ENCODE measurements at regions not wholly inside any gene's neighbourhood (a gene's known extent, or its start where the extent isn't known, plus 50 kb on each side); places are given as distances from the start of the nearest gene placed in this dataset.
"Not testable (repeated sequence)": the region's sequence is repeated elsewhere in the genome, so short reads cannot be mapped to it uniquely, and the experiment has no call there.

DNA sequence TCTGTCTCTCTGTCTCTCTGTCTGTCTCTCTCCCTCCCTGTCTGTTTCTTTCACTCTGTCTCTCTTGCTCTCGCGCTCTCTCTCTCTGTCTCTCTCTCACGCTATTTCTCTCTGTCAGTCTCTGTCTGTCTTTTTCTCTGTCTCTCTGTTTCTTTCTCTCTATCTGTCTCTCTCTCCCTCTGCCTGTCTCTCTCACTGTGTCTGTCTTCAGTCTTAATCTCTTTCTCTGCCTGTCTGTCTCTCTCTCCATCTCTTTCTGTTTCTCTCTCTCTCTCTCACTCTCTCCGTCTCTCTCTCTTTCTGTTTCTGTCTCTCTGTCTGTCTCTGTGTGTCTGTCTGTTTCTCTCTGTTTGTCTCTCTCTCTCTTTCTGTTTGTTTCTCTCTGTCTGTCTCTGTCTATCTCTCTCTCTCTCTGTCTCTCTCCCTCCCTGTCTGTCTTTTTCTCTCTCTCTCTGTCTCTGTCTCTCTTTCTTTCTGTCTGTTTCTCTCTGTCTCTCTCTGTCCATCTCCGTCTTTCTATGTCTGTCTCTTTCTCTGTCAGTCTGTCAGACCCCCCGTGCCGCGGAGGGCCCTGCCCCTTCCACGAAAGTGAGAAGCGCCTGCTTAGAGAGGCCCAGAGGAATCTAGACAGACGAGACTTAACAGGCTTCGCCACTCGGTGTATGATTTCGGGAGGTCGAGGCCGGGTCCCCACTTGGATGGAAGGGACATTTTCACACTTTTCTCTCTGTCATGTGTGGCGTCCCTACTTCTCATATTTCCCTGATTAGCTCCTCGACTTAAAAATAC lies 346.3 kb upstream of the DEFB115 start:
- TF ChIP-seq, protein P1, sequence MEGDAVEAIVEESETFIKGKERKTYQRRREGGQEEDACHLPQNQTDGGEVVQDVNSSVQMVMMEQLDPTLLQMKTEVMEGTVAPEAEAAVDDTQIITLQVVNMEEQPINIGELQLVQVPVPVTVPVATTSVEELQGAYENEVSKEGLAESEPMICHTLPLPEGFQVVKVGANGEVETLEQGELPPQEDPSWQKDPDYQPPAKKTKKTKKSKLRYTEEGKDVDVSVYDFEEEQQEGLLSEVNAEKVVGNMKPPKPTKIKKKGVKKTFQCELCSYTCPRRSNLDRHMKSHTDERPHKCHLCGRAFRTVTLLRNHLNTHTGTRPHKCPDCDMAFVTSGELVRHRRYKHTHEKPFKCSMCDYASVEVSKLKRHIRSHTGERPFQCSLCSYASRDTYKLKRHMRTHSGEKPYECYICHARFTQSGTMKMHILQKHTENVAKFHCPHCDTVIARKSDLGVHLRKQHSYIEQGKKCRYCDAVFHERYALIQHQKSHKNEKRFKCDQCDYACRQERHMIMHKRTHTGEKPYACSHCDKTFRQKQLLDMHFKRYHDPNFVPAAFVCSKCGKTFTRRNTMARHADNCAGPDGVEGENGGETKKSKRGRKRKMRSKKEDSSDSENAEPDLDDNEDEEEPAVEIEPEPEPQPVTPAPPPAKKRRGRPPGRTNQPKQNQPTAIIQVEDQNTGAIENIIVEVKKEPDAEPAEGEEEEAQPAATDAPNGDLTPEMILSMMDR (IDR thresholded peaks at IDR 0.05; ENCODE audit: low read length): no peak
- TF ChIP-seq EZH2phosphoT487 (IDR thresholded peaks at IDR 0.05; ENCODE audit: low read length): no peak
- TF ChIP-seq EZH2 (optimal IDR thresholded peaks at IDR 0.05; ENCODE audit: low read depth, low read length): no peak
- no peaks in the 10 kb centered on the region for H3K36me3 ChIP-seq (replicated peaks; ENCODE audit: insufficient read depth, low read length)
- no peaks in the 10 kb centered on the region for H4K20me1 ChIP-seq (ENCODE audit: insufficient read depth, low read length)
- H3K27me3 ChIP-seq (replicated peaks; ENCODE audit: insufficient read depth, low read length): no peaks in the 10 kb centered on the region
- no peaks in the 10 kb centered on the region for H3K9me3 ChIP-seq (replicated peaks; ENCODE audit: insufficient read depth, low read length)
- H3K9ac ChIP-seq (ENCODE audit: low read length): no peak overlapping the region
- no peak overlapping the region for H3K27ac ChIP-seq (ENCODE audit: low read length)
- no peaks in the 10 kb centered on the region for H3K4me1 ChIP-seq (ENCODE audit: low read length)
- DNase-seq: no peak
- no peaks in the 10 kb centered on the region for H3F3A ChIP-seq (ENCODE audit: insufficient read depth, low read length)
- no peaks in the 10 kb centered on the region for H3K9me2 ChIP-seq (replicated peaks; ENCODE audit: insufficient read depth, low read length)
- no peaks in the 10 kb centered on the region for H3K79me2 ChIP-seq (ENCODE audit: low read length)
- H3K4me2 ChIP-seq (ENCODE audit: low read depth, low read length): no peak overlapping the region
- H2AFZ ChIP-seq (ENCODE audit: low read length): no peak overlapping the region
- H3K4me3 ChIP-seq (ENCODE audit: low read length): no peak overlapping the region

DNA sequence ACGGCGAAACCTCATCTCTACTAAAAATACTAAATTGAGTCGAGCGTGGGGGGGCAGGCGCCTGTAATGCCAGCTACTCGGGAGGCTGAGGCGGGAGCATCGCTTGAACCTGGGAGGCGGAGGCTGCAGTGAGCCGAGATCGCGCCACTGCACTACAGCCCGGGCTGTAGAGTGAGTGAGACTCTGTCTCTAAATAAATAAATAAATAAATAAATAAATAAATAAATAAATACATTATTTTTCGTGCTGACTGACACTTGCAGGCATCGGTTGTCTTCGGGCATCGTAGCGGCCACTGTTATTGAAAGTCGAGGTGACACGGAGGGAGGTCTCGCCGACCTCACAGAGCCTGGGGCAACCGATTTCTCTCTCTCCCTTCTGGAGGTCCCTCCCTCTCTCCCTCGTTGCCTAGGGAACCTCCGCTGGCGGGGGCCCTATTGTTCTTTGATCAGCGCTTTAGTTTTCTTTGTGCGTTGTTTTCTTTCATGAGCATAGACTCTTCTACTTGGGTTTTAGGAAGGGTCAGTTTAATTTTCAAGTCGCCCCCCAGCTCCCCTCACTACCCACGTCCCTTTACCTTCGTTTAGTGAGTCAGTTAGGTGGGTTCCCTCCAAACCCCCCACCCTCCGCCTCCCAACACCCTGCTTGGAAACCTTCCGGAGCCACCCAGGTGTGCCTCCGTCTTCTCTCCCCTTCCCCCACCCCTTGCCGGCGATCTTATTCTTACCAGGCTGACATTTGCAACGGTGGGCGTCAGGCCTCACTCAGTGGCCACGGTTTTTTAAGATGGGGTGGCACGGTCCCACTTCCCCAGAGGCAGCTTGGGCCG lies 345.4 kb upstream of the DEFB115 start:
- not testable (repeated sequence) for H3K36me3 ChIP-seq (replicated peaks; ENCODE audit: insufficient read depth, low read length); H3K27ac ChIP-seq (ENCODE audit: low read length); H3K27me3 ChIP-seq (replicated peaks; ENCODE audit: insufficient read depth, low read length); H3K4me3 ChIP-seq (ENCODE audit: low read length); H3K4me2 ChIP-seq (ENCODE audit: low read depth, low read length); H3K4me1 ChIP-seq (ENCODE audit: low read length); H3F3A ChIP-seq (ENCODE audit: insufficient read depth, low read length); H4K20me1 ChIP-seq (ENCODE audit: insufficient read depth, low read length); DNase-seq; H3K79me2 ChIP-seq (ENCODE audit: low read length); H3K9ac ChIP-seq (ENCODE audit: low read length); H2AFZ ChIP-seq (ENCODE audit: low read length); H3K9me2 ChIP-seq (replicated peaks; ENCODE audit: insufficient read depth, low read length); H3K9me3 ChIP-seq (replicated peaks; ENCODE audit: insufficient read depth, low read length)

DNA sequence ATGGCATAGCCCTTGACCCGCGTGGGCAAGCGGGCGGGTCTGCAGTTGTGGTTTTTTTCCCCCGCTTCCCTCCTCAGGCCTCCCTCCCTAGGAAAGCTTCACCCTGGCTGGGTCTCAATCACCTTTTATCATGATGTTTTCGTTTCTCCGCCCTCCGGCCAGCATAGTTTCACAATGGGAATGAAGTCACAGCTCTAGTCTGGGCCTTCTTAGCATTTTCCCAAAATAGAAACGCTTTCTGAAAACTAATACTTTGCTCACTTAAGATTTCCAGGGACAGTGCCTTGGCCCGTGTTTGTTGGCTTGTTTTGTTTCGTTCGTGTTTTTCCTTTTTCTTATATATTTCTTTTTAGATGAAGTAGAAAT lies 344.8 kb upstream of the DEFB115 start:
- H3K27ac ChIP-seq (ENCODE audit: low read length): not testable (repeated sequence)

DNA sequence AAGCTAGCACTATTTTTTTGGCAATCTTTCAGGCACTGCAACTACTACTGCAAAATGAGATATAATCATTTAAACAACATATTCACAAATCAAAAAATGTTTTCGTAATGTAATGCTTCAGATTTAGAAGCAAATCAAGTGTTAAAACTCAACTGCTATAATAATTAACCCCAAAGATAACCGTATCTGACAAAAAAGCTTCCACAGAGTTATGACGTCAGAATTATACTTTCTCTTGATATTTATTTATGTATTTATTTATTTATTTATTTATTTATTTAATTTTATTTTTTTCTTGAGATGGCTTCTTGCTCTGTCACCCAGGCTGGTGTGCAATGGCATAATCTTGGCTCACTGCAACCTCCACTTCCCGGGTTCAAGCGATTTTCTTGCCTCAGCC lies 341.1 kb upstream of the DEFB115 start:
- H3K4me1 ChIP-seq (ENCODE audit: low read length); H4K20me1 ChIP-seq (ENCODE audit: insufficient read depth, low read length); H3K4me3 ChIP-seq (ENCODE audit: low read length); H3K36me3 ChIP-seq (replicated peaks; ENCODE audit: insufficient read depth, low read length); H3F3A ChIP-seq (ENCODE audit: insufficient read depth, low read length); DNase-seq; H3K9me3 ChIP-seq (replicated peaks; ENCODE audit: insufficient read depth, low read length); H3K27me3 ChIP-seq (replicated peaks; ENCODE audit: insufficient read depth, low read length); H3K79me2 ChIP-seq (ENCODE audit: low read length); H3K9ac ChIP-seq (ENCODE audit: low read length); H3K9me2 ChIP-seq (replicated peaks; ENCODE audit: insufficient read depth, low read length); H3K27ac ChIP-seq (ENCODE audit: low read length); H3K4me2 ChIP-seq (ENCODE audit: low read depth, low read length); H2AFZ ChIP-seq (ENCODE audit: low read length): not testable (repeated sequence)

More for the DNA sequence above, 344.8 kb upstream of the DEFB115 start:
- H3K9me3 ChIP-seq (replicated peaks; ENCODE audit: insufficient read depth, low read length); H3K36me3 ChIP-seq (replicated peaks; ENCODE audit: insufficient read depth, low read length); H4K20me1 ChIP-seq (ENCODE audit: insufficient read depth, low read length); H3K4me2 ChIP-seq (ENCODE audit: low read depth, low read length); H3K4me1 ChIP-seq (ENCODE audit: low read length); H3K9me2 ChIP-seq (replicated peaks; ENCODE audit: insufficient read depth, low read length); H3F3A ChIP-seq (ENCODE audit: insufficient read depth, low read length); H3K79me2 ChIP-seq (ENCODE audit: low read length); H2AFZ ChIP-seq (ENCODE audit: low read length); H3K9ac ChIP-seq (ENCODE audit: low read length); H3K27me3 ChIP-seq (replicated peaks; ENCODE audit: insufficient read depth, low read length); H3K4me3 ChIP-seq (ENCODE audit: low read length): not testable (repeated sequence)
- peak; percentile 15 for DNase-seq

Data from MM.1S (cell line).